AG20443 (cell line): ENCODE measurements at regions not wholly inside any gene's neighbourhood (a gene's known extent, or its start where the extent isn't known, plus 50 kb on each side); places are given as distances from the start of the nearest gene placed in this dataset.

Experiments
- DNase-seq: peaks from one replicate; pipeline ENCODE4 v3.0.0; 2012; ENCODE audit warnings: low spot score, mixed read lengths

DNA sequence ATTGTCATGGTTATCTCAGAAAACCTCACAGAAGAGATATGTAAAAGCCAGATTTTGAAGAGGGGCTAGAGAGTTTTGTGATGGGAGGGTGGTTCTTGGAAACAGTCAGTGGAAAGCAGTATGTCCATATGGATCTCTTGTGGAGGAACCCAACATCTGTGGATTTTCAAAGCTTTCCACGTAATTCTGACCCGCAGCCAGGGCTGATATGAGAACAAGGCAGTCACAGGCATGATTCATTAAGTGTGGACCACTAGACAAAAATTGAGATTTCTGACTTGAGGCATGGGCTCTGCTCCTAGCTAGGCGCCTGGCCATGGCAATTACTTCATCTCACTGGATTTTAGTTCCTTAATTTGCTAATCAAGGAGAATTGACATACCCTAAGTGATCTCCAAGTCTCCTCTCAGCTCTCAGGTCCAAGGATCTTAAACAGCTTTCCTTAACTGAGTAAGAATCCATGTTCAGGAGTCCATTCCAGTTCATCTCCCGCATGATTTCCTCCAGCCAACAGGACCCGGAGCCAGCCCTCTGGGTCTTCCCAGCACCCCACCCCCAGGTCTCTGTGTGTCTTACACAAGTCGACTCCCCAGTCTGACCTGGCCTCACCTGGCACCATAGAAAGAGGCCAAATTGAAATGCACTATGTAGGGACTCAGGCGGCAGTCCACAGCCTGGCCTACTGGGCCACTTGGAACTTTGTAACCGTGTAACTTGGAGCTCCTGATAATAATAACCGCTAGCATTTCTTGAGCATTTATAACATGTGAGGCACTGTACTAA lies 176.3 kb upstream of the PARP11 start:
- no peak for DNase-seq

DNA sequence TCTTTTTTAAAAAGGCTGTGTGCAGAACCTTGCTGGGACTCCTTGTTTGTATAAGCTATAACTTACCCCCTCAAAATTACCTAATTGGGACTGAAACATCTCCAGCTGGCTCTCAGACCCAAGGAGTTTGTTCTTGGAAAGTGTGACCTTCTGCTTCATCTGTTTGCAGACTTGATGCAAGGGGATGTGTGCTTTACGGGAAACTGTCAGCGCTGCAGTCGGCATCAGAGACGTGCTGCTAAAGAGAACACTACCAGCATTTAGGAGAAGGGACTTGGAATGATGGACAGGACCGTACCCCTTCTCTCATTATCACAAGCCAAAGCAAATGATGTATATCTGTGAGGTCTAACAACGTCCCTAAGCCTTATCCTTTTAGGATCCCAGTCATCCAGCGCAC lies 174.2 kb upstream of the PARP11 start:
- DNase-seq = no peak

DNA sequence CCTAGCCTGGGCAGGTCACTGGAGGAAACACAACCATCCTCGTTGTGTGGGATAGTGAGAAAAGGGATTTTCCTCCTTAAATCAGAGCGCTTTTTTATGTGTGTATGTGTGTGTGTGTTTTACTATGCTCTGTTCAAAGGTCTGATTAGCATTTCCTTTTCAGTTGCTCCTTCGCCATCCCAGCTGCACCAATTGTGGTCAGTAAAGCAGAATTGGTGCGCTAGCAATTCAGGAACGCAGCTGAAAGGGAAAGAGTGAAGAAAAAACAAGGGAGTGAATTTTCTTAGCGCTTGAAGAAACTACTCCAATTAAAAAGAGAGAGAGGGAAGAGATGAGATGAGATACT lies 173.3 kb upstream of the PARP11 start:
- no peak for DNase-seq

DNA sequence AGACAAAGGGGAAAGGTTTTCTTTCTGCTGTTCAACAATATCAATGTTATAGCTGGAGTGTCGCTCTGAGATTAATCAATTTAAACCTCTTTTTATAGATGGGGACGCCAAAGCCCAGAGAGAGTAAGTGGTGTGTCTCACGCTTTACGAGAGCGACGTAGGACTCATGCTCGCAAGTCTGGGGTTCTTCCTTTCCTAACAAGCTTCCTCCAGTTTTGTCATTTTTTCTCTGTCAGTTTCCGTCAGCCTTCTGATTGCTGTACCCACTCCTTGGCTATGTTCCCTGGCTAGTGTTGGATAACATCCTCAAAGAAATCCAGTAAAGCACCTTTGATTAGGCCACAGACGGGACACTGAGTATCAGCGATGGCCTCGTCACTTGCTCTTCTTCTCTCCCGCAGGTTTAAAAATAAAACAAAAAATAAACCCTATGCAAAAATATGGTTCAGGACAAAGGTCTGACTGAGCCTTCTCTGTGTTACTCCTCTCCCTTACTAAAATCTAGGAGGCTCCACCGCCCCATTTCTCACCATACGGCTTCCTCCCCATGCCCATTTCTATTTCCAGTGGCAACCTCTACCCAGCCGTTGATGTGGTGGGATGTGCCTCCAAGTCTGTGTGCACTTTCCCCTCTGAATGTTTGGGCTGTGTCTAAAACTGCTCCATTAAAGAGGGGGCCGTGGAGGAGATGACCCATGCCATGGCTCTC lies 172.7 kb upstream of the PARP11 start:
- DNase-seq = no peak

DNA sequence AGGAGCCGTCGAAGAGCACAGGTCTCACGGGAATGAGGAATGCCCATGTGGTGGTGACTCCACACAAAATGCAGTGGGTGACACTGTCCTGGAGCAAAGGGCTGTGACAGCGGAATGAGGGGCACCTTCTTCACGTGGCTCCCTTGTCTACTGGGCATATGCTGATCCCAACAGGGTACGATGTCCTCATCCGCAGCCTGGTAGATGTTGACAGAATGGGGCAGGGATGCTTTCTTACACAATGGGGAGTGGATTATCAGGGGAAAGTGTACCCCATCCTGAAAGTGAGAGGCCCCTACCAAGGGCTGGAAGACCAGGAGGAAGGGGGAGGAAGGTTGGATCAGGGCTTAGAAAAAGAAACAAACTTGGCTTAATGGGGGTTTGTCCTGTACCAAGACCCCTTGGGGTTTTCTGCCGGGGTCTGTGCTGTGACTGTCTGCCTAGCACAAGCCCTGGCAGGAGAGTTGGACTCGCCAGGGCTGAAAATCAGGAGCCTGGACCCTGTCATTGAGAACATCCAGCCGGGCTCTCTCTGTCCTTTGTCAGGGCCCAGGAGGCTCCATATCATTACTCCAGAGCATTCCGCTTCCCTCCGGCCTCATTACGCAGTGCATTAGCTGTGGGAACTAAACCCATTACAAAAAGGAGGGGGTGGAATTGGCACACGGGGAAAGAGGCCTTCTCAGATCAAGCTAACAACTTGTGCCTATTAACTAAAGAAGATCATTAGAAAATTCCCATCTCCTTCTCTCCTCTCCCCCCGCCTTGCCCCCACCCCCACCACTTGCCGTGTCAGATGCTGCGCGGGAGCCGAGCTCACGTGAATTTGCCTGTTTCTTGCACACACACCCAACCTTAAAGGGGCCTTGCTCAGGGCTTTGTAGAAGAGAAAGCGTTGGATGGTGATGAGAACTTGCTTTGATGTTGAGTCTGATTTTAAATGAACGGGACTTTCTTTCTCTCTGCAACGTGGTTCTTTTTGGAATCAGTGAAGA lies 171.8 kb upstream of the PARP11 start:
- DNase-seq = no peak

DNA sequence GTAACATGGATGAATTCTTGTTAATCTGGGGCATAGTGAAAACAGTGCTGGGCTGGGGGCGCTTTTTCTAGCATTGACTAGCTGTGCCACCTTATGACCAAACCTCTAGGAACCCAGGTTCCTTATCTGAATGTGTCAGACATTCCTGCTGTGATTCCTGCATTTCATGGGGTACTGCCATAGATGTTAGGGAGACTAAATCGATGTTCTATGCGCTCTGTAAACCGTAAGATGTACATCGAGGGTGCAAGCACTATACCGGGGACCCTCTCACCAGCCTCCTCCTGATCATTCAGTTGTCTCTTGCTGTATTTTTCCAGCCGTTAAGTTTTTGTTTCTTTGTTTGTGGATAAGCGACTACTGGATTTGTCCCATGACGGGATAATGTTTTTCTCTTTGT lies 170.9 kb upstream of the PARP11 start:
- DNase-seq = no peak

DNA sequence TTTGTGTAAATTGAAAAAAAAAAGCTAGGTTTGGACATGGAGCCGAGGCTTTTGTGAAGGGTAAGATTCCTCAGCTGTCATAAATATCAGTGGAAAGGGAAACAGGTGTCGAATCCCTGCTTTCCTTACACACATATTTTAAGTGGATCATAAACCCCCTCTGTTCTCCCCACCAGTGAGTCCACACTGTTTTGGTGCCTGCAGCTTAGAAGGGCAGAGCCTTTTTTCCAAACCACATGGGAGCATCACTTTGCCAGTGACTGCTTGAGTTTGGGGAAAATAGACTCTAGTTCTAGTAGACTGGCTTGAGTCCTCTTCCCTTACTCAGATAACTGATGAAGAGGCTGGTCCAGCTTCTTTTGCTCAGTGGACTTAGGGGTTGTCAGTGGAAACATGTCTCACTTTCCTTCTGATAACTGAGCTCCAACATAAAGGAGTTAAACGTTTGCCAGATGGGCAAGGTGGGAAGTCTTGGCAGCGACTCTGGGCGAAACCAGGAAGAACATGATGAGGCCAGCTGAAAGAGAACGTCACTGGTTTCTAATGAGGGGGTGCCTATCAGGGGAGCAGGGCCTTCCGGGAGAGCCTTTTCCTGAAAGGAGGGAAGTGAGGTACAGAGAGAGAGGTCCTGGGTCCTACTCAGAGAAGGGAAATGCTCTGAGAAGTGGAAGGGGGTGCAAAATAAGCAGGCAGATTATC lies 168.1 kb upstream of the PARP11 start:
- no peak for DNase-seq

DNA sequence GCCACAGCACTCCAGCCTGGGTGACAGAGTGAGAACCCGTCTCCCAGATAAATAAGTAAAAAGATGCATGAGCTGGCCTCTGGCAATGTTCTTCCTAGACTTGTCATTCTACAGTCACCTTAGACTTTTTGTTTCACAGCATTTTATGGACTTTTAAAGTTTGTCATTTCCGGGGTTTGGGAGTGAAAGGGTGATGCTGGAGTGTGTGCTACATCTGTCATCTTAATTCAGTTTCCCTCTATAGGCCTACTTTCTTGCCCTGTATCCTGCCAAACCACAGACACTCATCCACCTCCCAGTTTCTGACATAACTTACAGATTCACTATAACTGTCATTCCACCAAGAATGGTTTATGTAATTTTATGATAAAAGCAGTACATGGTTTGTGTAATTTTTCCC lies 166.7 kb upstream of the PARP11 start:
- no peak for DNase-seq

DNA sequence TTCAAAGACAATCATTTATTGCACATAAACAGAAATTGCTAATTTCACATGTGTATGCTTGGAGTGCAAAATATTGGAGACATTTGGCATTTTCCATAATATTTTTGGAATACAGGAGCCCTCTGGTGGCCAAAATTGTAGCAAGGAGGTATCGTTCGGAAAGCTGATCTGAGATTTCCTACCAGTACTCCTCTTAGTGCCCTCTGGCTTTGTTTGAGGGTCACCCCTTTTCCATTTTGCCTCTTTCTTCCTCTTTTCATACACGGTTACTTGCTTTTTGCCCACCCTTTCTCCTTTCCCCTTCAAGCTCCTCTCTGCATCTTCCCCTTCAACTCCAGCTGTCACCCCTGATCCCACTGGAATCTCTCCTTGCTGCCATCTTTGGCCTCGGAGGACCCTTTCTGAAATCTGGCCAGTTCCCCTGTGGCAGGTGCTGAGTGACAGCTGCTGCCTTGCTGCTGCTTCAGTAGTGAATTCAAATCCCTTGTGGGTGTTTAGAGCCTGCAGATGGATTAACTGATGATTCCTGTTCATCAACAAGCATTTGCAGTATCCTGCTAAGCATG lies 164.6 kb upstream of the PARP11 start:
- peak; percentile 61 for DNase-seq

DNA sequence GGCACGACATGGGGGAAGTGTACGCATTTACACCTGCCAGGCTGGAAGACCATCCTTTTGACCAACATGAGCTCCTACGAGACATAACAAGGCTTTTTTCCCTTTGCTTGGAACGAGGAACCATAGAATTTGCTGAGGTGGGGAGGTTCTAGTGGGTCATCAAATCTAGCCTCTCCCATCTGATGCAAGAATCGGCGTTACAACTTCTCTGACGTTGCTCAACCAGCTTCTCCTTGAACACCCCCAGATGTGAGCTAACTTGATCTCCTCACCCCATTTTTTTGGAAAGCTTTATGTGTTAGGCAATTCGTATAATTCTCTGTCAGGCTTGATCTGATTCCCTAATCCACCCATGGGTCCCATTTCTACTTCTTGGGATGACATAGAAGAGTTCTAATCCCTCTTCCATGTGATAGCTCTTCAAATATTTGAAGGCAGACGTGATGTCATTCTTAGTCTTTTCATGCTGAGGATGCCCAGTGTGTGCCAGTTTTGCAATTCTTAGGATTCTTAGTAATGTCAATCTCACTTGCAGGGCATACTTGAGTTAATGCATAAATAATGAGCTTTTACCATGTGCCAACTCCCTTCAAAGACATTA lies 163.6 kb upstream of the PARP11 start:
- no peak for DNase-seq

DNA sequence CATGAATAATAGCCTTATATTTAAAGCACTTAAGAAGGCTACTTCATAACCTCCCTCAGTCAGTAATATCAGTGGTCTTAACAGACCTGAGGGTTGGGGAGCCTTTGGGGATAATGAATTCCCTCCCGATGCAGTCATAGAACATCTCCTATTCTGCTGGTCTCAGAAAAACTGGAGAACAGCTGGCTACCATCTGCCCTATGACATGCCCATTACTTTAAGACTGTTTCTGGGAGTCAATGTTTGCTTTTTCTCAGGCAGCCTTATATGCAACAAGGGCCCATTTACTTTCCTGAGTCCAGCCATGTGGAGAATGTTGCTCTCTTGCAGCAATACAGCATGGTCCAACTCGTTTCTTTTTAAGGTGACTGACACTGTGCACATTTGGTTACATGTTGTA lies 161.7 kb upstream of the PARP11 start:
- DNase-seq = peak; percentile 14

DNA sequence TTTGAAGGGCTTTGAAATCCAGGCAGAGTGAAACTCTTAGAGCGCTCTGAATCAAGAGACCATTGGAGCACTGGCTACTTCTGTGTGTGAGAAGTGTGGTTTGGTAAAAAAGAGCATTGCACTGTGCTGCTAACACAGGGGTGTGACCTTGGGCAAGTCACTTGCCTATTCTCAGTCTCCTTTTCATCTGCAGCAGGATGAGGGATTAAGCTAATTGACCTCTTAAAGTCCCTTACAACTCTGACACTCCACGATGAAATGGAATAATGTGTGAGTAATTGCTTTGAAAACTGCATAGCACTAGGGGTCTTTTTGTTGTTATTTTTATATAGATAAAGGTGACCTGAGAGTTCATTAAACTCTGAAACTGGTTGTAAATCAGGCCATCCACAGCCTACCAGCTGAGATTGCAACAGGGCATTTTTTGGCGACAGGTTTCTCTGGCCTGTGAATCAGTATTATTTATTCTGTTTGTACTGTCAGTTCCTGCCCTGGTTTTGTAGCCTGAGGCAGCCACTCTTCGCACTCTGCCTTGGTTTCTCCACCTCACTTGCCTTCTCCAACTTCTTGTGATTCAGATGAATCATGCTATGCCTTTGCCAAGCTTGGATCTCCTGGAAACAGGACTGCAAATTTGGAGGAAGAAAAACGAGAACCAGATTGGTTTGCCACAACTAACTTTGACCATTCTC lies 159.9 kb upstream of the PARP11 start:
- DNase-seq = peak; percentile 55

DNA sequence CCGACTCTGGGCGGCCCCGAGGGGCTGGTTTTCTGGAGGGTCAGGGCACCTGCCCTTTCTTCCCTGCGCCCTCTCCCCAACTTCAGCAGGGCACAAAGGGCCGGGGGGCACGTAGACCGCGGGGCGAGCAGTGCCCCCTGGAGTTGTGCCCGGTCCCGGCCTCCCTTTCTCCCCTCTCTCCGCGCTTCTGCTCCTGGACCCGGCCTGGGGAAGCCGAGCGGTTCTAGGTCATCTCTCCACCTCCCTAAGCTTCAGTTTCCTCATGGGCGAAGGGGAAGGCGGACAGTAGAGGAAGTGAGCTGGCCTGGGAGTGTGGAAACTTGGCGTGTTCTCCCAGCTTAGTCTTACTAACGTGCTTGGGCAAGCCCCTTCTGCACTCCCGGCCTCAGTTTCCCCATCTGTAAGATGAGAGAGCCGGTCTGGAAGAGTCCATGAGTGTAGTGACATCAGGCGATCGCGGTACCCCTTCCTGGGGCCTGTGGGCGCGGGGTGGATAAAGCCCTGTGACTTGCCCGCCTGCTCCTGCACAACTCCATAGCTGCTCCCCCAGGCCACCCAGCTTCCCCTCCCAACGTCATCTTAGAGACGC lies 158.6 kb upstream of the PARP11 start:
- DNase-seq = peak; percentile 21

DNA sequence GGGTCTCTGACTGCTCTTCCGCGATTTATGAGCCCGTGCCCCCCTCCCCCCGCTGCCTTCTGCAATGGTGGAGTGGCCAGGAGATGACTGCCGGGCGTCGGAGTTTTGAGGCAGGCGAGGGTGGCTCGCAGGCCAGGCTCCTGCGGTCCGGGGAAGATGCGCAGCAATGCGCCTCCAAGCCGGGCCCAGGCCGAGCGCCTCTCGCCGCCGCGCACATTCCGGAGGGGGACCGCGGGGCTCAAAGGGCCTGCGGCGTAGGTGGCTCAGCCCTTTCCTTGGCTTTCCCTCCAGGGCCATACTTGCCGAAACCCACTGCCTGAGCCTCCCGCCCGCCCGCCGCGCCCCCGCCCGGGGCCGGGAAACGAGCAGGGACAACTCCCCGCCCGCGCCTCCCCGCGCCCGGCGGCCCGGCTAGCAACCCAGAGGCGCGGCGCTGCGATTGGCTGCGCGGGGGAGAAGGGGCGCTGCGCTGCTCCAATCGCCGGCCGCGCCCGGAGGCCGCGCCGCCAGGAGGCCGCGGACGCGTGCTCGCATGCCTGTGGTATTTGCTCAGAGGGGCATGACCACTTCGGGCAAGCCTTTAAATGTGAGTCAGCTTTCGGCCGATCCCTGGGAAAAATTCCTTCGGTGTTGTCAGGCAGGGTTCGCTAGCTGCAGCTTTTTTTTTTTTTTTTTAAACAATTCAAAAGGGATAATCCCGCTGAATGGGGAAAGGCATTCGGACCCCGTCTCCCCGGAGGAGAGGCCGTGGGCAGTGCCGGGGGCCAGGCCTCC lies 157.9 kb upstream of the PARP11 start:
- DNase-seq = peak; percentile 99

DNA sequence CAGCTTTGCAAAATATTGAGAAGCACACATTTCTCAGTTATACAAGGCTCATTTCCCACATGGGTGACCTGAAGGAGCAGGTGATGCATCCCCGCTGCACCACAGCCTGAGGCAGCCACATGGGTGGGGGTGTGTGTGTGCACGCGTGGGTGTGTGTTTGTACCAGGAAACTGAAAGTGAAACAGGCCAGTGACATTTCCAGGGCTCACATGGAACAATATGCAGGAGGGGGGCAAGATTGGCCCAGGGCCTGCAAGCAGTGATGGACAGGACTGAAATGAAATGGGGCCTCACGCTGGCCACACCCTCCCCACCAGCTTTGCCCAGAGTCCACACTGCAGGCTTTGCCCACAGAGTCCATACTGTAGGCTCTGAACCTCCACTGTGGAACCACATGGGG lies 154.2 kb upstream of the PARP11 start:
- no peak for DNase-seq

DNA sequence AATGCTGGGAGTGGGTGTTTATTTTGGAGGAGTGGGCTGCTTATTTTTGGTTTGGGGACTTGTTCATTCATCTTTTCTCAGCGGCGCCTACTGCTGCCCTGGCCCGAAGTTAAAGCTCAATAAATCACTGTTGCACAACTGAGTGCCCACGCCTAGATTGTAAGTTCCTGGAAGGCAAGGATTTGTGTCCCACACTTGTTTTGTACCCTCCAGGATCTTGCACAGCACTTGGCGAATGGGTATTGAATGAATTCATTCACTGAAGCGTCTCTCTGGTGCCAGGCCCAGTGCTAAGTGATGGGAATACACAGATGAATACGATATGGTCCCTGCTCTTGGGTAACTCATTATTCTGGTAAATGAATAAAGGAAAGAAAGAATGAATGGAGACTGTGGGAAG lies 153.3 kb upstream of the PARP11 start:
- no peak for DNase-seq

DNA sequence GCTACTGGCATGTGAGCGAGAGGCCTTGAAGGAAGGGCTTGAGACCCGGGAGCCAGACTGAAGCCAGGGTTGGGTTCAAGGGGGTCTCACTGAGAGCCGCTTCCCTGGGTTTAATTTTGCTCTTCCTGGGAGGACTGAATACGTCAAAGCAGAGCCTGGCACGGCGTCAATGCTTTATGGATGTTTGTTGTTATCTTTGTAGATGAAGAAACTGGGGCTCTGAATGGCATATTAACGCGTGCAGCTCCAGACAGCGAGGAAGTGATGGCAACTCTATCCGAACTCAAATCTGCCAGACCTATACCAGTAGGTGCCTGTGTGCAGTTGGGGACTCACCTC lies 152.8 kb upstream of the PARP11 start:
- DNase-seq = no peak

DNA sequence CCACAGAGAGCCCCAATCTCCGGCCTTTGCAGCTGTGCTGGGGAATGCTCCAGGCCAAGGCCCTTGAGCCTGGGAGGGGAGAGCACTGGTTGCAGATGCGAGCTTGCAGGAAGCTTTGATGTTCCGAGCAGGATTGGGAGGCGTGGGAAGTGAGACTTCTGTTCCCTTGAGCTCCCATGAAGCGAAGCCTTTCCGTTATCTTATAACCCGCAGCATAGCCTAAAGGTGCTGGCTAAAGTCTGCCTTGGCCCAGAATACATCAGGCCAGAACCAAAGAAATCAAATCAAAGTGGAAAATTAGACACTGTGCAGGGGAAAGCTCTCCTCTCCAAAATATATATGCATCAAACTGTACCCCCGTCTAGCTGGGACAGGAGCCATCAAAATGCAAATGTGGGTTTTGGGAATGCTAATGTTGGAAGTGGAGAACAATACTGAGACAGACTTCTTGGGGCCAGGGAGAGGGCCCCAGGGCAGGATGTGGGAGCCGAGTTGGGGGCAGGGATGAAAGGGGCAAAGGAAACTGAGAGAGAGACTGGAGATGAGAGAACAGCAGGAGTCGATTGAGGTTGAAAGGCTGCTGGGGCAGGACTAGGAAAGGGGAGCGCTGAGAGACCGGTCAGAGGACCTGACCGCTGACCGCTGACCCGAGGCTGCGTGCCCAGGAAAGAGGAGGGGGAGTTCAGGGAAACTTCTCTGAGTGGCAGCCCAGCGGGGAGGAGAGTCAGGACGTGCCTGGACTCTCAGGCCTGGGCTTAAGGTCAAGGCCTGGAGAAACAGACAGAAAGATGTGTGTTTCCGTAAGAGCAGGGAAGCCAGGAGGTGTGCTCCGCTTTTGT lies 152.2 kb upstream of the PARP11 start:
- DNase-seq = no peak

DNA sequence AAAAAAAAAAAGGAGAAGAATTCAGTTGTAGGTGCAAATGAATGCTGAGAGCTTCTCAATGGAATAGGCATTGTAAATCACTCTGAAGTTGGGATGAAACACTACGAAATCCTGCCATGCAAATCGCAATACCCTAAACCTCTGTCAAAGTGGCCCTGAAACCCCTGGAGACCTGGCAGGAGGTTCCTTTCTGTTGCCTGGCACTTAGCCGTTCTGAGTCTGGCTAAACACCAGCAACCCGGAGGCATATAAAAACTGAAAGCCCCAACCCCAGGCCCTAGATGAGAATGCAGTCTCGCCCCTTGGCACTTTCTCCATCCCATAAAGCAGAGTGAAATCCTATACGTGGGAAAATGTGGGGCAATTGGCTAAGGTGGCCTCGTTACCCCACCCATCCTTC lies 151.5 kb upstream of the PARP11 start:
- DNase-seq = no peak
